ENCODE measurements at regions not wholly inside any gene's neighbourhood (a gene's known extent, or its start where the extent isn't known, plus 50 kb on each side); places are given as distances from the start of the nearest gene placed in this dataset.
"Not testable (repeated sequence)": the region's sequence is repeated elsewhere in the genome, so short reads cannot be mapped to it uniquely, and the experiment has no call there.

- no peaks in the 10 kb centered on the region for H3K9me3 ChIP-seq (ENCODE audit: control insufficient read depth, insufficient read depth, low read depth, low read length)
- no peaks in the 10 kb centered on the region for H3K36me3 ChIP-seq (ENCODE audit: control insufficient read depth in 2 of 2, insufficient read depth in 1 of 2, low read length in 2 of 2)
- no peaks in the 10 kb centered on the region for H3K4me1 ChIP-seq (ENCODE audit: control insufficient read depth, insufficient read depth, low read length)
- ChIA-PET POLR2A (no interaction called here), CTCF (interaction anchor here (0.7 kb wide), 1 partner anchor 212 kb away, joined by 3 read pairs; no protein-coding TSS in a partner anchor)
- TF ChIP-seq, protein P1, sequence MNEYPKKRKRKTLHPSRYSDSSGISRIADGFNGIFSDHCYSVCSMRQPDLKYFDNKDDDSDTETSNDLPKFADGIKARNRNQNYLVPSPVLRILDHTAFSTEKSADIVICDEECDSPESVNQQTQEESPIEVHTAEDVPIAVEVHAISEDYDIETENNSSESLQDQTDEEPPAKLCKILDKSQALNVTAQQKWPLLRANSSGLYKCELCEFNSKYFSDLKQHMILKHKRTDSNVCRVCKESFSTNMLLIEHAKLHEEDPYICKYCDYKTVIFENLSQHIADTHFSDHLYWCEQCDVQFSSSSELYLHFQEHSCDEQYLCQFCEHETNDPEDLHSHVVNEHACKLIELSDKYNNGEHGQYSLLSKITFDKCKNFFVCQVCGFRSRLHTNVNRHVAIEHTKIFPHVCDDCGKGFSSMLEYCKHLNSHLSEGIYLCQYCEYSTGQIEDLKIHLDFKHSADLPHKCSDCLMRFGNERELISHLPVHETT (tag by site-specific recombination; IDR thresholded peaks at IDR 0.05): no peak
- TF ChIP-seq ZNF621 (tag by site-specific recombination; IDR thresholded peaks at IDR 0.05) (no peak), ZNF433 (tag by site-specific recombination; IDR thresholded peaks at IDR 0.05; ENCODE audit: low read depth) (no peak), ZBTB20 (tag by site-specific recombination; IDR thresholded peaks at IDR 0.05) (no peak), TSHZ1 (tag by site-specific recombination; IDR thresholded peaks at IDR 0.05; ENCODE audit: borderline replicate concordance) (no peak), ZEB2 (tag by site-specific recombination; IDR thresholded peaks at IDR 0.05) (no peak), ZNF555 (tag by site-specific recombination; conservative IDR thresholded peaks at IDR 0.05) (no peak), ZNF138 (tag by site-specific recombination; IDR thresholded peaks at IDR 0.05; ENCODE audit: borderline replicate concordance) (no peak), ZNF792 (tag by site-specific recombination; IDR thresholded peaks at IDR 0.05) (no peak), ZNF544 (tag by site-specific recombination; IDR thresholded peaks at IDR 0.05) (no peak), ZFP69B (tag by site-specific recombination; IDR thresholded peaks at IDR 0.05) (no peak), ZNF48 (tag by site-specific recombination; IDR thresholded peaks at IDR 0.05) (no peak), WT1 (tag by site-specific recombination; IDR thresholded peaks at IDR 0.05) (no peak), SP7 (tag by site-specific recombination; IDR thresholded peaks at IDR 0.05) (no peak)
- no peak overlapping the region for H3K4me3 ChIP-seq (ENCODE audit: low read depth, low read length)
- H3K27ac ChIP-seq (ENCODE audit: extremely low read depth, low read depth, low read length): no peak overlapping the region
These were observed 1156.3 kb upstream of the CRIM1 start for GRCh38 chr2:35199298-35199697.

DNA sequence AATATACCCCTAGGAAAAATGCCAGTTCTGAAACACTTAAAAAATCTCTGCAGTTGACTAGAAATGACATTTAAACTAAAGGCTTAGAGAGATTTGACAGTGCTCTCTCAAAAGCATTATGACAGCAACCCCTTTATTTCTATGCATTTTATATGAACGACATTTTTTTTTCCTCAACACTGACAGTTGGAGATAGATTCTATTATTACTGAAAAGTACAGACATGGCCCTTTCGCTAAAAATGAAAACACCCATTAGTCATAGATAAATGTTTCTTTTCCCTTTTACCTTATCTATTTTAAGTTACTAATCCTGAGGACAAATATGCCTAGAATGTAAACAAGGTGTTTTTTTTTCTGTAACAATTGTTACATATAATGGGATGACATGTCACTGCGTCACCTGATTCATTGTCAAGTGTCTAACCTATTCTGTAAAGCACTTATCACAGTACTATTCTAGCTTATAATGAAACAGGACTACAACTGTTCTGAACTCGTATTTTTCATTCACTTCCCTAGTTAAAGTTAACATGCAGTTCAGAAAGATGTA, 1169.6 kb upstream of the CRIM1 start:
- TF ChIP-seq ZFP37 (tag by site-specific recombination; IDR thresholded peaks at IDR 0.05) (no peak), ZNF169 (tag by site-specific recombination; IDR thresholded peaks at IDR 0.05) (no peak)
- Histone ChIP-seq H3K4me3 (ENCODE audit: low read depth, low read length) (no peak overlapping the region), H3K4me1 (ENCODE audit: control insufficient read depth, insufficient read depth, low read length) (no peaks in the 10 kb centered on the region), H3K27ac (ENCODE audit: extremely low read depth, low read depth, low read length) (no peak overlapping the region), H3K36me3 (ENCODE audit: control insufficient read depth in 2 of 2, insufficient read depth in 1 of 2, low read length in 2 of 2) (no peaks in the 10 kb centered on the region), H3K9me3 (ENCODE audit: control insufficient read depth, insufficient read depth, low read depth, low read length) (no peaks in the 10 kb centered on the region)
- POLR2A ChIA-PET: no interaction called here
- CTCF ChIA-PET: interaction anchor here (0.9 kb wide), 1 partner anchor 12 kb away, joined by 5 read pairs; no protein-coding TSS in a partner anchor

DNA sequence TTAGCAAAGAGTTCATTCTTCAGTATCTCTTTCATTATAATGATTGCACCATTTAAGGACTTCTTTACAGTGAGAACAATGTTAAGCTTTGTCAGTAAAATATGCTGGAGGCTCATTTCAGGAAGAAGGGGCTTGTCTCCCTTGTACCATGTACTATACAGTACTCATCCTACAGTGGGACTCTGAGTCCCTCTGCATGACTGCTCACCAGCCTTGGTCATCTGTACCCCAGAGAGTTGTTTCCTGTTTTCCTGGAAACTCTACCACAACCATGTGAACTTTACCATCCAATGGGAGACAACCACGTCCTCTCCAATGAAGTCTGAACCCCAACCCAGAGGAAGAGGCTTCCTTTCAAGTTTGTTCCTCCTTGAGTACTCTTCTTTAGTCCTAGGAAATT, 1171.1 kb upstream of the CRIM1 start:
- TF ChIP-seq ZNF24 (tag by site-specific recombination; IDR thresholded peaks at IDR 0.05) (no peak), SCRT2 (tag by site-specific recombination; IDR thresholded peaks at IDR 0.05) (no peak), ZNF747 (tag by site-specific recombination; IDR thresholded peaks at IDR 0.05) (no peak)
- H3K4me3 ChIP-seq (ENCODE audit: low read depth, low read length): no peak overlapping the region
- ChIA-PET CTCF (no interaction called here), POLR2A (no interaction called here)
- H3K36me3 ChIP-seq (ENCODE audit: control insufficient read depth in 2 of 2, insufficient read depth in 1 of 2, low read length in 2 of 2): no peaks in the 10 kb centered on the region
- no peaks in the 10 kb centered on the region for H3K4me1 ChIP-seq (ENCODE audit: control insufficient read depth, insufficient read depth, low read length)
- no peak overlapping the region for H3K27ac ChIP-seq (ENCODE audit: extremely low read depth, low read depth, low read length)
- no peaks in the 10 kb centered on the region for H3K9me3 ChIP-seq (ENCODE audit: control insufficient read depth, insufficient read depth, low read depth, low read length)

DNA sequence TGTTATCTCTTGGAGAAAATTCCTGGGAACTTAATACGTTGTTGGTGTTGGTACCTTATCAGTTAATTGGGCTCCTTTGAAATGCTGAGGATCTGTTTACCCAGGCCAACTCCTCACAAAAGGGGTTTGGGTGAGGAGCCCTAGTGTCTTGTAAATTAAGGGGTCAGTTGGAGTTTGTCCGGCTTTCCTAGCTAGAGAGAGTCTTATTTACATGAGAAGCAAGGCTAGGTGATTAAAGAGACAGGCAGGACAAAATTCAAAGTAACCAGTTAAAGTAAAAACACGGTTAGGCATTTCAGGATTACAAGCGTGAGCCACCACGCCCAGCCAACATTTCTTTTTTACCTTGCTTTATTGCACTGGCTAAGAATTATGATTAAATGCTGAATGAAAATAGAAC, 1178.9 kb upstream of the CRIM1 start:
- H3K4me1 ChIP-seq (ENCODE audit: control insufficient read depth, insufficient read depth, low read length); H3K36me3 ChIP-seq (ENCODE audit: control insufficient read depth in 2 of 2, insufficient read depth in 1 of 2, low read length in 2 of 2); CTCF ChIA-PET; H3K4me3 ChIP-seq (ENCODE audit: low read depth, low read length); POLR2A ChIA-PET; H3K9me3 ChIP-seq (ENCODE audit: control insufficient read depth, insufficient read depth, low read depth, low read length); H3K27ac ChIP-seq (ENCODE audit: extremely low read depth, low read depth, low read length): not testable (repeated sequence)

Data from HEK293 (cell line).